ENCODE measurements at regions not wholly inside any gene's neighbourhood (a gene's known extent, or its start where the extent isn't known, plus 50 kb on each side); places are given as distances from the start of the nearest gene placed in this dataset.

- no peak overlapping the region for H3K4me3 ChIP-seq (ENCODE audit: low read depth, low read length)
- no peak overlapping the region for H3K9ac ChIP-seq
- no peaks in the 10 kb centered on the region for H3K79me2 ChIP-seq
- no peaks in the 10 kb centered on the region for H3K36me3 ChIP-seq (ENCODE audit: control insufficient read depth, insufficient read depth, low read length)
- H3K9me3 ChIP-seq (ENCODE audit: control insufficient read depth, low read length): no peaks in the 10 kb centered on the region
- peaks cover 13% of the 10 kb centered on the region for H3K4me1 ChIP-seq
- peak overlapping the region; percentile 69 for H2AFZ ChIP-seq
- no peaks in the 10 kb centered on the region for H3K27me3 ChIP-seq (ENCODE audit: control insufficient read depth, insufficient read depth, low read length)
- TF ChIP-seq, protein P1, sequence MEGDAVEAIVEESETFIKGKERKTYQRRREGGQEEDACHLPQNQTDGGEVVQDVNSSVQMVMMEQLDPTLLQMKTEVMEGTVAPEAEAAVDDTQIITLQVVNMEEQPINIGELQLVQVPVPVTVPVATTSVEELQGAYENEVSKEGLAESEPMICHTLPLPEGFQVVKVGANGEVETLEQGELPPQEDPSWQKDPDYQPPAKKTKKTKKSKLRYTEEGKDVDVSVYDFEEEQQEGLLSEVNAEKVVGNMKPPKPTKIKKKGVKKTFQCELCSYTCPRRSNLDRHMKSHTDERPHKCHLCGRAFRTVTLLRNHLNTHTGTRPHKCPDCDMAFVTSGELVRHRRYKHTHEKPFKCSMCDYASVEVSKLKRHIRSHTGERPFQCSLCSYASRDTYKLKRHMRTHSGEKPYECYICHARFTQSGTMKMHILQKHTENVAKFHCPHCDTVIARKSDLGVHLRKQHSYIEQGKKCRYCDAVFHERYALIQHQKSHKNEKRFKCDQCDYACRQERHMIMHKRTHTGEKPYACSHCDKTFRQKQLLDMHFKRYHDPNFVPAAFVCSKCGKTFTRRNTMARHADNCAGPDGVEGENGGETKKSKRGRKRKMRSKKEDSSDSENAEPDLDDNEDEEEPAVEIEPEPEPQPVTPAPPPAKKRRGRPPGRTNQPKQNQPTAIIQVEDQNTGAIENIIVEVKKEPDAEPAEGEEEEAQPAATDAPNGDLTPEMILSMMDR (IDR thresholded peaks at IDR 0.05): no peak
- peak overlapping the region; percentile 30 for H3K27ac ChIP-seq
- H3K4me2 ChIP-seq (ENCODE audit: low read length): peak overlapping the region; percentile 25
Observed at GRCh38 chr6:3664625-3665041, 86.9 kb downstream of the PXDC1 start.

DNA sequence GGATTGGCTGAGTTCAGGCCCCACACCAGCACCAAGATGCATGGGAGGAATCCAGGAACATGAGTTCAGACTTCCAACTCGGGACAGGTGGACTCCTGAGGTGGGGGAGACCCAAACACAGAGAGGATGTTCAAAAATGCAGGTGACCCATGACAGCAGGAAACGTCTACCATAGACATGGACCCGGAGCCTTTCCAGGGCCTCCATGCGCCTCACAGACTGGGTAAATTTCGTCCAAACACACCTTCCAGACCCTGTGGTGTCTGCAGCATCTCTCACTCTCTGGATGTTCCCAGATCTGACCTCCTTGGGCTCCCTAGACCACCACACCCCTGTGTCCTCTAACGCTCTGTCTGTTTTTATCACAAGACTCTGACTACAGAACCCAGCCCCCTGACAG, 87.7 kb downstream of the PXDC1 start:
- Histone ChIP-seq H3K27ac (no peak overlapping the region), H3K4me3 (ENCODE audit: low read depth, low read length) (no peak overlapping the region), H3K4me1 (peaks cover 13% of the 10 kb centered on the region), H3K36me3 (ENCODE audit: control insufficient read depth, insufficient read depth, low read length) (no peaks in the 10 kb centered on the region), H3K27me3 (ENCODE audit: control insufficient read depth, insufficient read depth, low read length) (no peaks in the 10 kb centered on the region), H3K79me2 (no peaks in the 10 kb centered on the region), H3K4me2 (ENCODE audit: low read length) (no peak overlapping the region), H2AFZ (no peak overlapping the region), H3K9ac (no peak overlapping the region), H3K9me3 (ENCODE audit: control insufficient read depth, low read length) (no peaks in the 10 kb centered on the region)
- TF ChIP-seq, protein P1 (IDR thresholded peaks at IDR 0.05): no peak

DNA sequence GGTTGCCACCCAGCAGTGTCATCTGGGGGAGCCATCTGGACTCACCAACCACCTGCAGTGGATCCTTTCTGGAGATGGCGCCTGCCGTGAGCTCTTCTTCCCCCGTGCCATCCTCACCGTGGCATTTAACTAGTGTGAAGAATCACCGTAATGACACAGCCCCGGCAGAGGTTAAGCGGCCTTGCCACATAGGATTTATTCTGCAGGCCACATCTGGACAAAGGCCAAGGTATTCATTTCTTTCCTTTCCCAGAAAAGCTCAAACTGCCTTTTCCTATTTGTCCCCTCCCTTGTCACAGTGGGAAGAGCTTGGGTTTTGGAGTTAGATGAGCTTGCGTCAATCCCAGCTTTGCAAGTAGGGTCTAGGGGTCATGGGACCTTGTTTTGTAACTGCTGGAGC, 88.4 kb downstream of the PXDC1 start:
- no peaks in the 10 kb centered on the region for H3K79me2 ChIP-seq
- no peaks in the 10 kb centered on the region for H3K36me3 ChIP-seq (ENCODE audit: control insufficient read depth, insufficient read depth, low read length)
- no peaks in the 10 kb centered on the region for H3K27me3 ChIP-seq (ENCODE audit: control insufficient read depth, insufficient read depth, low read length)
- H3K27ac ChIP-seq: no peak overlapping the region
- TF ChIP-seq, protein P1 (IDR thresholded peaks at IDR 0.05): no peak
- peaks cover 13% of the 10 kb centered on the region for H3K4me1 ChIP-seq
- no peak overlapping the region for H2AFZ ChIP-seq
- H3K4me2 ChIP-seq (ENCODE audit: low read length): no peak overlapping the region
- no peak overlapping the region for H3K4me3 ChIP-seq (ENCODE audit: low read depth, low read length)
- no peak overlapping the region for H3K9ac ChIP-seq
- no peaks in the 10 kb centered on the region for H3K9me3 ChIP-seq (ENCODE audit: control insufficient read depth, low read length)

GRCh38 chr6:3661390-3661789, 90.1 kb downstream of the PXDC1 start:
- Histone ChIP-seq H3K36me3 (ENCODE audit: control insufficient read depth, insufficient read depth, low read length) (no peaks in the 10 kb centered on the region), H2AFZ (no peak overlapping the region), H3K79me2 (no peaks in the 10 kb centered on the region), H3K9ac (no peak overlapping the region), H3K4me3 (ENCODE audit: low read depth, low read length) (no peak overlapping the region), H3K4me1 (peaks cover 13% of the 10 kb centered on the region), H3K4me2 (ENCODE audit: low read length) (no peak overlapping the region), H3K27ac (no peak overlapping the region), H3K9me3 (ENCODE audit: control insufficient read depth, low read length) (no peaks in the 10 kb centered on the region), H3K27me3 (ENCODE audit: control insufficient read depth, insufficient read depth, low read length) (no peaks in the 10 kb centered on the region)
- TF ChIP-seq, protein P1 (IDR thresholded peaks at IDR 0.05): no peak

- Histone ChIP-seq H3K27ac (no peak overlapping the region), H3K4me3 (ENCODE audit: low read depth, low read length) (no peak overlapping the region), H3K9me3 (ENCODE audit: control insufficient read depth, low read length) (no peaks in the 10 kb centered on the region), H3K79me2 (no peaks in the 10 kb centered on the region), H2AFZ (no peak overlapping the region), H3K4me2 (ENCODE audit: low read length) (no peak overlapping the region), H3K27me3 (ENCODE audit: control insufficient read depth, insufficient read depth, low read length) (no peaks in the 10 kb centered on the region), H3K36me3 (ENCODE audit: control insufficient read depth, insufficient read depth, low read length) (no peaks in the 10 kb centered on the region), H3K4me1 (peaks cover 12% of the 10 kb centered on the region), H3K9ac (no peak overlapping the region)
- TF ChIP-seq, protein P1 (IDR thresholded peaks at IDR 0.05): no peak
Observed at GRCh38 chr6:3660473-3660872, 91.0 kb downstream of the PXDC1 start.

All from parathyroid adenoma (tissue), 2 donors.